GM11168 (cell line): ENCODE measurements at regions not wholly inside any gene's neighbourhood (a gene's known extent, or its start where the extent isn't known, plus 50 kb on each side); places are given as distances from the start of the nearest gene placed in this dataset.

Source experiments
- in situ Hi-C: fragments of 300-500 bp; cut with MboI; formaldehyde crosslinking; loops from one replicate; pipeline ENCODE4 v1.12.0; 2022; ENCODE audit warnings: low sequenced_read_pairs; ENCODE audit not compliant: unreplicated experiment

- in situ Hi-C loops: no loop called here
Measured at GRCh38 chr12:31869972-31870371, 89.2 kb upstream of the RESF1 start.

GRCh38 chr12:31868965-31869364, 90.2 kb upstream of the RESF1 start:
- in situ Hi-C loops: no loop called here

GRCh38 chr12:31867292-31867691, 91.9 kb upstream of the RESF1 start:
- in situ Hi-C loops: no loop called here

GRCh38 chr12:31866523-31866922, 92.7 kb upstream of the RESF1 start:
- in situ Hi-C loops: no loop called here

- in situ Hi-C loops: no loop called here
Measured at GRCh38 chr12:31865023-31865422, 94.2 kb upstream of the RESF1 start.

- in situ Hi-C loops: no loop called here
Measured at GRCh38 chr12:31861360-31861759, 97.9 kb upstream of the RESF1 start.

- in situ Hi-C loops: no loop called here
Measured at GRCh38 chr12:31860401-31860800, 98.8 kb upstream of the RESF1 start.

GRCh38 chr12:31859232-31859977, 99.8 kb upstream of the RESF1 start:
- in situ Hi-C loops: no loop called here

GRCh38 chr12:31855427-31855826, 103.8 kb upstream of the RESF1 start:
- in situ Hi-C loops: no loop called here

GRCh38 chr12:31853977-31854376, 105.2 kb upstream of the RESF1 start:
- in situ Hi-C loops: no loop called here

GRCh38 chr12:31853520-31853919, 105.7 kb upstream of the RESF1 start:
- in situ Hi-C loops: no loop called here

- in situ Hi-C loops: no loop called here
Measured at GRCh38 chr12:31850268-31850667, 108.9 kb upstream of the RESF1 start.

- in situ Hi-C loops: no loop called here
Measured at GRCh38 chr12:31849090-31849687, 110.0 kb upstream of the RESF1 start.

- in situ Hi-C loops: no loop called here
Measured at GRCh38 chr12:31846405-31846804, 112.8 kb upstream of the RESF1 start.

- in situ Hi-C loops: no loop called here
Measured at GRCh38 chr12:31845613-31846322, 113.4 kb upstream of the RESF1 start.

- in situ Hi-C loops: no loop called here
Measured at GRCh38 chr12:31843398-31844095, 114.7 kb upstream of the AMN1 start.

GRCh38 chr12:31837913-31838312, 109.1 kb upstream of the AMN1 start:
- in situ Hi-C loops: no loop called here

- in situ Hi-C loops: no loop called here
Measured at GRCh38 chr12:31835276-31835882, 106.6 kb upstream of the AMN1 start.

GRCh38 chr12:31834150-31834549, 105.3 kb upstream of the AMN1 start:
- in situ Hi-C loops: no loop called here
